ENCODE measurements at regions not wholly inside any gene's neighbourhood (a gene's known extent, or its start where the extent isn't known, plus 50 kb on each side); places are given as distances from the start of the nearest gene placed in this dataset.

DNA sequence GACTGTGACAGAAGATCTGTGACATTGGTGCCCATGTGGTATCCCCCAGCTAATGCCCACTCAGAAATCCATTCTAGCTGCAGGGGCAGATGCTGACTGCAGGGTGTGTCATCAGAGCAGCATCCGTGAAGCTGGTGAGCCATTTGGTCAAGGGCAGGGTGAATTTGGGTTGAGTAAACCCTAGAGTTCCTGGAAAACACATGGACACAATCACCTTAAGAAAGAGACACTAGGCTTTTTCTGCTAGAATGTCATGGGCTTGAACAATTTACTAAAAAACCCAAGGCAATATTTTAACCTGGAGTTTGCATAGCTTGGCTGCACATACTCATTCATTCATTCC is 100.0 kb downstream of the ADAMTS15 start:
- TF ChIP-seq, protein P1, sequence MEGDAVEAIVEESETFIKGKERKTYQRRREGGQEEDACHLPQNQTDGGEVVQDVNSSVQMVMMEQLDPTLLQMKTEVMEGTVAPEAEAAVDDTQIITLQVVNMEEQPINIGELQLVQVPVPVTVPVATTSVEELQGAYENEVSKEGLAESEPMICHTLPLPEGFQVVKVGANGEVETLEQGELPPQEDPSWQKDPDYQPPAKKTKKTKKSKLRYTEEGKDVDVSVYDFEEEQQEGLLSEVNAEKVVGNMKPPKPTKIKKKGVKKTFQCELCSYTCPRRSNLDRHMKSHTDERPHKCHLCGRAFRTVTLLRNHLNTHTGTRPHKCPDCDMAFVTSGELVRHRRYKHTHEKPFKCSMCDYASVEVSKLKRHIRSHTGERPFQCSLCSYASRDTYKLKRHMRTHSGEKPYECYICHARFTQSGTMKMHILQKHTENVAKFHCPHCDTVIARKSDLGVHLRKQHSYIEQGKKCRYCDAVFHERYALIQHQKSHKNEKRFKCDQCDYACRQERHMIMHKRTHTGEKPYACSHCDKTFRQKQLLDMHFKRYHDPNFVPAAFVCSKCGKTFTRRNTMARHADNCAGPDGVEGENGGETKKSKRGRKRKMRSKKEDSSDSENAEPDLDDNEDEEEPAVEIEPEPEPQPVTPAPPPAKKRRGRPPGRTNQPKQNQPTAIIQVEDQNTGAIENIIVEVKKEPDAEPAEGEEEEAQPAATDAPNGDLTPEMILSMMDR (IDR thresholded peaks at IDR 0.05 in 4 of 5, conservative IDR thresholded peaks at IDR 0.05 in 1 of 5), result no peak
- TF ChIP-seq POLR2A (IDR thresholded peaks at IDR 0.05), result no peak

Data from gastrocnemius medialis (tissue), 4 donors.